IMR-90 (cell line): ENCODE measurements at regions not wholly inside any gene's neighbourhood (a gene's known extent, or its start where the extent isn't known, plus 50 kb on each side); places are given as distances from the start of the nearest gene placed in this dataset.

Experiments
- CEBPB ChIP-seq: IDR thresholded peaks from 2 replicates; pipeline ENCODE4 v1.6.1; 2012; ENCODE audit warnings: low read depth, low read length, improper control_type of control experiment
- MAFK ChIP-seq: IDR thresholded peaks from 2 replicates; pipeline ENCODE4 v1.6.1; 2012; ENCODE audit warnings: low read depth, low read length, improper control_type of control experiment
- MXI1 ChIP-seq: IDR thresholded peaks from 2 replicates; pipeline ENCODE4 v1.6.1; 2012; ENCODE audit warnings: low read depth, mild to moderate bottlenecking, low read length, moderate library complexity, borderline replicate concordance
- POLR2A ChIP-seq: IDR thresholded peaks from 2 replicates; pipeline ENCODE4 v1.6.1; 2012; ENCODE audit warnings: mild to moderate bottlenecking, low read depth, low read length
- RAD21 ChIP-seq: IDR thresholded peaks from 2 replicates; pipeline ENCODE4 v1.6.1; 2012; ENCODE audit warnings: low read length, improper control_type of control experiment
- RCOR1 ChIP-seq: IDR thresholded peaks from 2 replicates; pipeline ENCODE4 v1.6.1; 2012; ENCODE audit warnings: mild to moderate bottlenecking, low read length, improper control_type of control experiment; ENCODE audit not compliant: insufficient replicate concordance
- RFX5 ChIP-seq: IDR thresholded peaks from 2 replicates; pipeline ENCODE4 v1.8.0; 2012; ENCODE audit warnings: low read depth, mild to moderate bottlenecking, low read length, moderate library complexity
- TF ChIP-seq, protein P1 (sequence below): conservative IDR thresholded peaks from 2 replicates; pipeline ENCODE4 v1.5.1; 2012; ENCODE audit warnings: mild to moderate bottlenecking, low read depth, low read length, improper control_type of control experiment

DNA sequence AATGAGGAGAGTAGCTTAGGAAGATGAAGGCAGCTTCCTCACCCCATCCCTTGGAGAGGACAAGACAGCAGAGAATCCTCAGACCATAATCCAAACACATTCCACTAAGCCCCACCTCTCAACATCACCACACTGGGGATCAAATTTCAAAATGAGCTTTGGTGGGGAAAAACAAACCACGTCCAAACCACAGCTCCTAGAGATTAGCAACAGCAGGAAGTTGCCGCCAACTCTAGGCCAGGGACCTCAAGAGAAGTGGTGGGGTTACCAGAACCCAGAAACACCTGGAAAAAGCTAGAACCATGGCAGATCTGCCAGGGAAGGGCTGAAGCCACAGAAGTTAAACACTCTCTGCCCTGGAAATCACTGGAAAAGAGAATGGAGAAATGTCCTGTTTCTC, 571.6 kb downstream of the HS3ST4 start:
- TF ChIP-seq RCOR1 = no peak
- TF ChIP-seq, protein P1, sequence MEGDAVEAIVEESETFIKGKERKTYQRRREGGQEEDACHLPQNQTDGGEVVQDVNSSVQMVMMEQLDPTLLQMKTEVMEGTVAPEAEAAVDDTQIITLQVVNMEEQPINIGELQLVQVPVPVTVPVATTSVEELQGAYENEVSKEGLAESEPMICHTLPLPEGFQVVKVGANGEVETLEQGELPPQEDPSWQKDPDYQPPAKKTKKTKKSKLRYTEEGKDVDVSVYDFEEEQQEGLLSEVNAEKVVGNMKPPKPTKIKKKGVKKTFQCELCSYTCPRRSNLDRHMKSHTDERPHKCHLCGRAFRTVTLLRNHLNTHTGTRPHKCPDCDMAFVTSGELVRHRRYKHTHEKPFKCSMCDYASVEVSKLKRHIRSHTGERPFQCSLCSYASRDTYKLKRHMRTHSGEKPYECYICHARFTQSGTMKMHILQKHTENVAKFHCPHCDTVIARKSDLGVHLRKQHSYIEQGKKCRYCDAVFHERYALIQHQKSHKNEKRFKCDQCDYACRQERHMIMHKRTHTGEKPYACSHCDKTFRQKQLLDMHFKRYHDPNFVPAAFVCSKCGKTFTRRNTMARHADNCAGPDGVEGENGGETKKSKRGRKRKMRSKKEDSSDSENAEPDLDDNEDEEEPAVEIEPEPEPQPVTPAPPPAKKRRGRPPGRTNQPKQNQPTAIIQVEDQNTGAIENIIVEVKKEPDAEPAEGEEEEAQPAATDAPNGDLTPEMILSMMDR = no peak
- no peak for TF ChIP-seq POLR2A
- no peak for TF ChIP-seq RAD21
- TF ChIP-seq MXI1 = no peak
- no peak for TF ChIP-seq RFX5
- TF ChIP-seq CEBPB = no peak
- no peak for TF ChIP-seq MAFK
